ENCODE measurements at regions not wholly inside any gene's neighbourhood (a gene's known extent, or its start where the extent isn't known, plus 50 kb on each side); places are given as distances from the start of the nearest gene placed in this dataset.

DNA sequence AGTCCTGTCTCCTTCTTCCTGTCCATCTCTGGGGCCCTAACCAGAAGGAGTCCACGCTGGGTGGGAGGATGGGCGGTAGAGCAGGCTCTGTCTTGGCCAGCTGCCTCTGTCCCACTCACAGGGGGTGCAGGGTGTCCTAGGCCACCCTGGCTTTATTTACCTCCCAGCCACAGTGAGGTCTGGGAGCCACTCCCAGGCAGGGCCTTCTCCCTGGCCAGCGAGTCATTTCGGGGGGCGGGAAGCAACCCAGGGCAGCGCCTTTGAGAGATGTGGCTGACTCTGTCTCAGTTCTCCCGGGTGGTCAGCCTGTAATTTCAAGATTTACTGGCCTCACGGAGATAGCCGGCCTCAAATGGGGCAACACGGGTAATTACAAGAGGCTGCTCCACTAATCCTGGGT lies 67.4 kb upstream of the PTCH1 start:
- TF ChIP-seq TAF1 (IDR thresholded peaks at IDR 0.05; ENCODE audit: borderline replicate concordance, insufficient read depth, low read length) (no peak), POLR2AphosphoS5 (IDR thresholded peaks at IDR 0.05; ENCODE audit: low read depth, low read length) (no peak), REST (IDR thresholded peaks at IDR 0.05; ENCODE audit: insufficient read depth in 1 of 2, low read depth in 2 of 2, low read length in 2 of 2) (no peak), SIN3A (IDR thresholded peaks at IDR 0.05; ENCODE audit: borderline replicate concordance, insufficient read depth, low read length) (no peak), FOXP2 (optimal IDR thresholded peaks at IDR 0.05; ENCODE audit: borderline replicate concordance, extremely low read depth, extremely low read length, insufficient read depth) (no peak)

GRCh38 chr9:95581900-95582299 lies 65.1 kb upstream of the PTCH1 start:
- TF ChIP-seq POLR2AphosphoS5 (IDR thresholded peaks at IDR 0.05; ENCODE audit: low read depth, low read length), result no peak
- no peak for TF ChIP-seq FOXP2 (optimal IDR thresholded peaks at IDR 0.05; ENCODE audit: borderline replicate concordance, extremely low read depth, extremely low read length, insufficient read depth)
- TF ChIP-seq TAF1 (IDR thresholded peaks at IDR 0.05; ENCODE audit: borderline replicate concordance, insufficient read depth, low read length), result no peak
- no peak for TF ChIP-seq REST (IDR thresholded peaks at IDR 0.05; ENCODE audit: insufficient read depth in 1 of 2, low read depth in 2 of 2, low read length in 2 of 2)
- TF ChIP-seq SIN3A (IDR thresholded peaks at IDR 0.05; ENCODE audit: borderline replicate concordance, insufficient read depth, low read length), result no peak

GRCh38 chr9:95580812-95581761 lies 64.3 kb upstream of the PTCH1 start:
- no peak for TF ChIP-seq REST (IDR thresholded peaks at IDR 0.05; ENCODE audit: insufficient read depth in 1 of 2, low read depth in 2 of 2, low read length in 2 of 2)
- TF ChIP-seq POLR2AphosphoS5 (IDR thresholded peaks at IDR 0.05; ENCODE audit: low read depth, low read length), result no peak
- TF ChIP-seq SIN3A (IDR thresholded peaks at IDR 0.05; ENCODE audit: borderline replicate concordance, insufficient read depth, low read length), result no peak
- TF ChIP-seq TAF1 (IDR thresholded peaks at IDR 0.05; ENCODE audit: borderline replicate concordance, insufficient read depth, low read length), result no peak
- no peak for TF ChIP-seq FOXP2 (optimal IDR thresholded peaks at IDR 0.05; ENCODE audit: borderline replicate concordance, extremely low read depth, extremely low read length, insufficient read depth)

DNA sequence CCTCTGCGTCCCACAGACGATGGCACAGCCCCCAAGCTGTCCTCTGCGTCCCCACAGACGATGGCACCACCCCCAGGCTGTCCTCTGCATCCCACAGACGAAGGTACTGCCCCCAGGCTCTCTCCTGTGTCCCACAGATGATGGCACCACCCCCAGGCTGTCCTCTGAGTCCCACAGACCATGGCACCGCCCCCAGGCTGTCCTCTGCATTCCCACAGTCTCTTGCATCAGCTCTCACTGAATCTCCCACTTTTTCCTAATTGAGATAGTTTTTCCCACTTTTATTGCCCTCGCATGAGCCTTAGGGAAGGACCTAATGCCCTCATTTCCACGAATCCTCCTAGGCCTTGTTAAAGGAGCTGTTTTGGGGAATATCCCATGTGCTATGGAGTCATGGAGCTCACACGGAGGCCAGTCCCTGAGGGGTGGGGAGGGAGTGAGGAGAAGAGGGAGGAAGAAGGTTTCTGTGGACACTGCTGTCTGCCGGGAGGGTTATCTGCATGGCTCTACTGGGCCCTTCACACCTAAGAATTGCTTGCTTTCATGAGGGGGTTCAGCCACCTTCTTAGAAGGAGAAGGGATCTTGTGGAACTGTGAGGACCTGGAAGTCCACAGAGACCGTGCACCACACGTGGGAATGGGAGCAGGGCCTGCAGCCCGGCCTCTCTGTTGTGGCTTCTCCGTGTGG lies 58.2 kb upstream of the PTCH1 start:
- TF ChIP-seq SIN3A (IDR thresholded peaks at IDR 0.05; ENCODE audit: borderline replicate concordance, insufficient read depth, low read length) (no peak), POLR2AphosphoS5 (IDR thresholded peaks at IDR 0.05; ENCODE audit: low read depth, low read length) (no peak), TAF1 (IDR thresholded peaks at IDR 0.05; ENCODE audit: borderline replicate concordance, insufficient read depth, low read length) (no peak), REST (IDR thresholded peaks at IDR 0.05; ENCODE audit: insufficient read depth in 1 of 2, low read depth in 2 of 2, low read length in 2 of 2) (no peak), FOXP2 (optimal IDR thresholded peaks at IDR 0.05; ENCODE audit: borderline replicate concordance, extremely low read depth, extremely low read length, insufficient read depth) (no peak)

Measured in PFSK-1 (cell line).